Ascending aorta (tissue), 2 donors: ENCODE measurements at regions not wholly inside any gene's neighbourhood (a gene's known extent, or its start where the extent isn't known, plus 50 kb on each side); places are given as distances from the start of the nearest gene placed in this dataset.

Source experiments
- DNase-seq, 2 donors: peaks; one replicate each; pipeline ENCODE4 v3.0.0-alpha.2; 2019; ENCODE audit warnings: low spot score in 2 of 2
- H3K27ac ChIP-seq, 2 donors: fragments of 200-600 bp; sonication (generic); one replicate each; pipeline ENCODE4 v1.5.1; 2016 to 2017; ENCODE audit warnings: mild to moderate bottlenecking in 1 of 2
- H3K27me3 ChIP-seq: fragments of 200-600 bp; sonication (generic); one replicate; pipeline ENCODE4 v1.5.1; 2017
- H3K36me3 ChIP-seq, 2 donors: fragments of 200-600 bp; sonication (generic); one replicate each; pipeline ENCODE4 v1.5.1; 2016
- H3K4me1 ChIP-seq, 2 donors: fragments of 200-600 bp; sonication (generic); one replicate each; pipeline ENCODE4 v1.5.1; 2016 to 2017; ENCODE audit warnings: mild to moderate bottlenecking in 1 of 2
- H3K4me3 ChIP-seq, 2 donors: fragments of 200-600 bp; sonication (generic); one replicate each; pipeline ENCODE4 v1.5.1; 2016 to 2017; ENCODE audit warnings: mild to moderate bottlenecking in 1 of 2
- H3K9me3 ChIP-seq, 2 donors: fragments of 200-600 bp; sonication (generic); one replicate each; pipeline ENCODE4 v1.5.1; 2016
- CTCF ChIP-seq, 3 experiments: fragments of 200-600 bp in 2 of 3; fragments of 450-650 bp in 1 of 3; sonication (generic) in 2 of 3; IDR thresholded peaks; one replicate each; pipeline ENCODE4 v1.5.1; 2016 to 2019; ENCODE audit warnings: antibody characterized with exemption in 3 of 3, mild to moderate bottlenecking in 1 of 3, moderate library complexity in 1 of 3
- intact Hi-C: fragments of 100-400 bp; cut with DNase I; formaldehyde crosslinking; loops from one replicate; pipeline ENCODE4 v1.15.1; 2023

- Histone ChIP-seq H3K9me3 (no peaks in the 10 kb centered on the region), H3K4me1 (no peaks in the 10 kb centered on the region), H3K27me3 (no peaks in the 10 kb centered on the region), H3K36me3 (no peaks in the 10 kb centered on the region), H3K27ac (no peak overlapping the region), H3K4me3 (no peak overlapping the region)
- TF ChIP-seq CTCF (IDR thresholded peaks at IDR 0.05): no peak
- intact Hi-C loops: no loop called here
- no peak for DNase-seq
Measured at GRCh38 chr4:97003715-97004114, 1139.6 kb downstream of the STPG2 start.

- Histone ChIP-seq H3K36me3 (no peaks in the 10 kb centered on the region), H3K27me3 (no peaks in the 10 kb centered on the region), H3K9me3 (no peaks in the 10 kb centered on the region), H3K4me1 (no peaks in the 10 kb centered on the region), H3K27ac (no peak overlapping the region), H3K4me3 (no peak overlapping the region)
- no peak for DNase-seq
- no peak for TF ChIP-seq CTCF (IDR thresholded peaks at IDR 0.05)
- intact Hi-C loops: no loop called here
Measured at GRCh38 chr4:97013309-97013708, 1130.0 kb downstream of the STPG2 start.

- Histone ChIP-seq H3K27me3 (no peaks in the 10 kb centered on the region), H3K9me3 (no peaks in the 10 kb centered on the region), H3K36me3 (no peaks in the 10 kb centered on the region), H3K4me3 (no peak overlapping the region), H3K4me1 (no peaks in the 10 kb centered on the region), H3K27ac (no peak overlapping the region)
- no peak for DNase-seq
- TF ChIP-seq CTCF (IDR thresholded peaks at IDR 0.05): no peak
- intact Hi-C loops: no loop called here
Measured at GRCh38 chr4:97013711-97014110, 1129.6 kb downstream of the STPG2 start.

GRCh38 chr4:97015301-97015700, 1128.0 kb downstream of the STPG2 start:
- no peaks in the 10 kb centered on the region for H3K27me3 ChIP-seq
- no peaks in the 10 kb centered on the region for H3K4me1 ChIP-seq
- no peak overlapping the region for H3K27ac ChIP-seq
- intact Hi-C loops: no loop called here
- no peak overlapping the region for H3K4me3 ChIP-seq
- TF ChIP-seq CTCF (IDR thresholded peaks at IDR 0.05): no peak
- no peaks in the 10 kb centered on the region for H3K9me3 ChIP-seq
- no peak for DNase-seq
- H3K36me3 ChIP-seq: no peaks in the 10 kb centered on the region

GRCh38 chr4:97016186-97016907, 1126.9 kb downstream of the STPG2 start:
- intact Hi-C loops: no loop called here
- DNase-seq: no peak
- TF ChIP-seq CTCF (IDR thresholded peaks at IDR 0.05): no peak
- Histone ChIP-seq H3K27me3 (no peaks in the 10 kb centered on the region), H3K4me1 (no peaks in the 10 kb centered on the region), H3K27ac (no peak overlapping the region), H3K36me3 (no peaks in the 10 kb centered on the region), H3K4me3 (no peak overlapping the region), H3K9me3 (no peaks in the 10 kb centered on the region)
